C4-2B (cell line): ENCODE measurements at regions not wholly inside any gene's neighbourhood (a gene's known extent, or its start where the extent isn't known, plus 50 kb on each side); places are given as distances from the start of the nearest gene placed in this dataset.

Experiments used
- CTCF ChIP-seq: fragments of 450-650 bp; conservative IDR thresholded peaks from 2 replicates; pipeline ENCODE4 v1.5.1; 2017; ENCODE audit warnings: mild to moderate bottlenecking
- ZFX ChIP-seq: fragments of 450-650 bp; IDR thresholded peaks from 2 replicates; pipeline ENCODE4 v1.6.1; 2017

DNA sequence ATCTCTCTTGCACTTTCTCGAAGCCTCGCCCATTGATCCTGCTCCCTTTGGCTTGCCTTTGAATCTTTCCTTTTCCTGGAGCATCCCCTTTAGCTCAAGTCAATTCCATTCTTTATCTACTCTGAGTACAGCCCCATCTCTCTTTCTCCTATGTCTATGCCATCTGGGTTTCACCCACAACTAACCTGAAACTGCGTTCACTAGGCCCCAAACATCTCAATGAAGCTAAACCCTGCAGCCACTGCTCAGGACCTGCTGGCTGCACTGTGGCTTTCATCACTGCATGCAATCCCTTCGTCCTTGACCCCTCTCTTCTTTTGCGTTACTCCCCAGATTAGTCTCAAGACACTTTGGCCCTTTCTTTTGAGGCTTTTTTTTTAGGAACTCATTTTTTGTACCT, 81.6 kb upstream of the CYRIA start:
- TF ChIP-seq CTCF (no peak), ZFX (no peak)
